Psoas muscle (tissue), 7 donors: ENCODE measurements at regions not wholly inside any gene's neighbourhood (a gene's known extent, or its start where the extent isn't known, plus 50 kb on each side); places are given as distances from the start of the nearest gene placed in this dataset.
A peak's percentile ranks its signal among the peaks of the same experiment; 100 is the strongest.

Experiments used
- ATAC-seq, 4 donors: fragments of 200-7000 bp; cut with Tn5 transposase; one replicate each; pipeline ENCODE4 v1.9.1; 2020; ENCODE audit warnings: moderate library complexity in 3 of 4, mild to moderate bottlenecking in 2 of 4
- DNase-seq, 2 donors: peaks; one replicate each; pipeline ENCODE4 v3.0.0-alpha.2; 2020
- H3K27ac ChIP-seq: fragments of 200-600 bp; one replicate; pipeline ENCODE4 v1.8.0; 2022
- H3K27me3 ChIP-seq, 3 donors: fragments of 200-600 bp in 1 of 3; one replicate each; pipeline versions ENCODE4 v1.6.1 to v1.8.0; 2013 to 2022; ENCODE audit warnings: low read length in 2 of 3, mild to moderate bottlenecking in 2 of 3, moderate library complexity in 1 of 3; ENCODE audit not compliant: insufficient read depth in 3 of 3
- H3K36me3 ChIP-seq, 2 donors: fragments of 200-600 bp in 1 of 2; one replicate each; pipeline versions ENCODE4 v1.6.1 to v1.8.0; 2013 to 2022; ENCODE audit warnings: low read depth in 1 of 2, mild to moderate bottlenecking in 1 of 2, moderate library complexity in 1 of 2; ENCODE audit not compliant: insufficient read depth in 1 of 2
- H3K4me1 ChIP-seq: fragments of 200-600 bp; one replicate; pipeline ENCODE4 v1.8.0; 2022
- H3K4me3 ChIP-seq: fragments of 200-600 bp; one replicate; pipeline ENCODE4 v1.8.0; 2022; ENCODE audit warnings: mild to moderate bottlenecking
- H3K9me3 ChIP-seq: fragments of 200-600 bp; one replicate; pipeline ENCODE4 v1.8.0; 2022
- WGBS, 3 donors: extraction: QIAGEN DNeasy Blood & Tissue Kit; methylation state at CpG; one replicate each; pipeline versions ENCODE4 v1.1.6 to v1.1.7; 2013; 5-methylcytosine and 5-hydroxymethylcytosine counted together
- intact Hi-C, 2 donors: fragments of 100-400 bp; cut with DNase I; formaldehyde crosslinking; loops; one replicate each; pipeline versions ENCODE4 v1.11.0 to v1.14.2; 2022
- TF ChIP-seq, protein P1 (sequence below): fragments of 200-600 bp; IDR thresholded peaks from one replicate; pipeline ENCODE4 v1.8.0; 2022; ENCODE audit warnings: antibody characterized with exemption
- donor health status: healthy with polysubstance abuse.
- donor health status: DM: no; HTN: no; CAD: no; lungs with moderate emphysema.
- donor health status: Bipolar disorder and iron deficiency.
- donor health status: healthy.
- donor health status: DM: yes; HTN: yes; CAD: no.
- donor health status: DM: no; HTN: no; CAD: no.
- donor health status: DM: yes; HTN: yes; CAD: no.

DNA sequence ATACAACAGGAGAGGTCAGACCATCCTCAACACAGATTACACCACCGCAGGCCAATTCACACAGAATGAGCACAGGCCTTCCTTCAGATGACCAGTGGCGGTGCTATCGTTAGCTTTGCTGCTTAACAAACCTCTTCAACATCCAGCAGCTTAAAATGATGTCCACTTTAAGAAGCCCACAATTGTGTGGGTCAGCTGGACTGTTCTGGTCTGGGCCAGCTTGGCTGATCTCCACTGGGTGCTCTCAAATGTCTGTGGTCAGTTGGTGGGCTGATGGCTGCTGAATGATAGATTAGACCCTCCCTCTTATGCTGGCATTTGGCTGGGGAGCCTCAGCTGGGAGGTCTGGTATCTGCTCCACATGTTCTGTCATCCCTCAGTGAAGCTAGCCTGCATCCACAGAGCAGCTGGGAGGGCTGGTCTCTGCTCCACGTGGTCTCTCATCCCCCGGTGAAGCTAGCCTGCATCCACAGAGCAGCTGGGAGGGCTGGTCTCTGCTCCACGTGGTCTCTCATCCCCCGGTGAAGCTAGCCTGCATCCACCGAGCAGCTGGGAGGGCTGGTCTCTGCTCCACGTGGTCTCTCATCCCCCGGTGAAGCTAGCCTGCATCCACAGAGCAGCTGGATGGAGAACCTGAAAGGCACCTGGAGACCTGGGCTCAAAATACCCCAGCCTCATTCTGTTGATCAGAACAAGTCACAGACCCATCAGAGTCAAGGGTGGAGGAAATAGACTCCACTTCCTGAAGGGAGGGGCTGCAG, 203.6 kb upstream of the DIO3 start:
- whole genome bisulfite sequencing, 3 donors = 89 to 92% (median 89%) methylated on average over 10 of the region's 10 CpGs
- DNase-seq (peak in 1 of 2 donors; percentile 30), ATAC-seq (no peak)
- H3K36me3 ChIP-seq = no peaks in the 10 kb centered on the region
- no peak overlapping the region for H3K27ac ChIP-seq
- H3K27me3 ChIP-seq = peaks cover 0 to 12% (median 2%) of the 10 kb centered on the region in 3 donors
- no peaks in the 10 kb centered on the region for H3K9me3 ChIP-seq
- intact Hi-C loops = no loop called here
- no peak overlapping the region for H3K4me3 ChIP-seq
- no peaks in the 10 kb centered on the region for H3K4me1 ChIP-seq
- TF ChIP-seq, protein P1, sequence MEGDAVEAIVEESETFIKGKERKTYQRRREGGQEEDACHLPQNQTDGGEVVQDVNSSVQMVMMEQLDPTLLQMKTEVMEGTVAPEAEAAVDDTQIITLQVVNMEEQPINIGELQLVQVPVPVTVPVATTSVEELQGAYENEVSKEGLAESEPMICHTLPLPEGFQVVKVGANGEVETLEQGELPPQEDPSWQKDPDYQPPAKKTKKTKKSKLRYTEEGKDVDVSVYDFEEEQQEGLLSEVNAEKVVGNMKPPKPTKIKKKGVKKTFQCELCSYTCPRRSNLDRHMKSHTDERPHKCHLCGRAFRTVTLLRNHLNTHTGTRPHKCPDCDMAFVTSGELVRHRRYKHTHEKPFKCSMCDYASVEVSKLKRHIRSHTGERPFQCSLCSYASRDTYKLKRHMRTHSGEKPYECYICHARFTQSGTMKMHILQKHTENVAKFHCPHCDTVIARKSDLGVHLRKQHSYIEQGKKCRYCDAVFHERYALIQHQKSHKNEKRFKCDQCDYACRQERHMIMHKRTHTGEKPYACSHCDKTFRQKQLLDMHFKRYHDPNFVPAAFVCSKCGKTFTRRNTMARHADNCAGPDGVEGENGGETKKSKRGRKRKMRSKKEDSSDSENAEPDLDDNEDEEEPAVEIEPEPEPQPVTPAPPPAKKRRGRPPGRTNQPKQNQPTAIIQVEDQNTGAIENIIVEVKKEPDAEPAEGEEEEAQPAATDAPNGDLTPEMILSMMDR = no peak

DNA sequence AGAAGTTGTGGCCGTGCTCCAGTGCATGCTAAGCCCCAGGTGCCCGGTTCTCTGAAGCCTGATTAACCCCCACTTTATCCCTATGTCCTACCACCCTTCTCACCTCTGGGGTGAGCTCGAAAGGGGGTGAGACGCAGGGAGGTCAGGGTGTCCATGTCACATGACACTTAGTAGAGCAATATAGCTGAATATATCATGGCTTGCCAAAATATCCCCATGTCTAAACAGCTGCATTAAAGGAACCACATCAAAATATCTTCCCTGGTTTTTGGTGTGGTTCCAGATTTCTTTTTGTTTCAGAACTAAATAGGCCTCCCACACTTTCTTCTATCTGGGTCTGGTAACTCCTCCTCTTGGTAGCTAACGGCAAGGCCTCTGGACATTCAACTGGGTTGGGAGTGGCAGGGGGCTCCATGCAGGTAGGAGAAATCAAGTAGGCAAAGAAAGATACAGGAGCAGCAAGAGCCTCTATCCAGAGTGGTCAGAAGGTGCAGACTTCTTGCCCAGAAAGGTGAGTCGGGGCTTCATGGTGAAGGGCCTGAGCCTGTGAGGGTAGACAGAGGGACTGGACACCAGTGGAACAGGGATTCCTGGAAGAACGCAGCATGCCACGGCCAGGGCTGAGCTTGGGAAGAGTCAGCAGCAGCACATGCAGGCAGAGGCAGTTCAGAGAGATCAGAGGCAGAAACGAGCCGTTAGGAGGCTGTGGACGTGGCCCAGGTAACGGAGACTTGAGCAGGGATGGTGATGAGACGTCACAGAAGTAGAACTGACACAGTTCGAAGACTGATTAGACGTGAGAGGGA, 202.8 kb upstream of the DIO3 start:
- no peaks in the 10 kb centered on the region for H3K4me1 ChIP-seq
- 68 to 79% (median 71%) methylated on average over 15 of the region's 15 CpGs for WGBS, 3 donors
- no peak for ATAC-seq
- no peaks in the 10 kb centered on the region for H3K36me3 ChIP-seq
- intact Hi-C loops = no loop called here
- TF ChIP-seq, protein P1 = no peak
- H3K4me3 ChIP-seq = no peak overlapping the region
- H3K27me3 ChIP-seq = peaks cover 0 to 16% (median 2%) of the 10 kb centered on the region in 3 donors
- peak overlapping the region; percentile 36 for H3K27ac ChIP-seq
- no peaks in the 10 kb centered on the region for H3K9me3 ChIP-seq
- peak in 1 of 2 donors; percentile 52 for DNase-seq

DNA sequence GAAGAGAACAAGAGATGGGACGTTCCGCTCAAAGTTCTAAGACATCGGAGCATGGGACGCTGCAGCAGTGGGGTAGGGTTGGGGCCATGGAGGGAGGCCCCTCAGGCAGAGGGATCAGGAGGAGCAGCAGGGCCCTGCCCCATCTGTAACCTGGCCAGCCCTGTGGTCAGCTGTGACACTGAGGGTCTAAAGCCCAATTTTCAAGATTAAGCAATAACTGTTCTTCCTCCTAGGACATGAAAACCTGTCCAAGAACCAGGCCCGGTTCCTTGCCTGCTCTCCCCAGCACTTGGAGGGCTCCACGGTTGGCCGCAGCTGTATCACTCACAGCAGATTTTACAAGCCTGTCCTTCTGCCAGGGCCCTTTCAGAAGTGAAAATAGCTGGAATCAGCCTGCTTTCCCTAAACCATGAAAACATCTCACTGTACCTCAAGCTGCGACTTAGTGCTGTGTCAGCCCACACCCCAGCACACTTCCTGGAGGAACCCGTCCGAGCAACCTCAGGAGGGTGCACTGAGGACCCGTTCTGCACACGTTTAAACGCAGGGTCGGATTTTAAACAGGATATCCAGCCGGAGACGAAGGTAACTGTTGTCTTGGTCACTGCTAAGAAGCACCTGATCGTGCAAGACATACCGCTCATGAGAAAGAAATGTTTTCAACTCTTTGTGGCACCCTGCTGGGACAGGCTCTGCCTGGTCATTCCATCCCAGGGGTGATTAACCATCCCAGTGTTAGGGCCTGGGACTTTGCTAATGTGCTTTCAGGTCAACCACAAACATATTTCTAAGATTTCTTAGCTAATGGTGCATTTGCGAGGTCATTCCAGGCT, 201.9 kb upstream of the DIO3 start:
- DNase-seq (peak; percentile 75 to 89), ATAC-seq (peak in 3 of 4 donors; percentile 56 to 75 (median 75))
- Histone ChIP-seq H3K9me3 (no peaks in the 10 kb centered on the region), H3K4me1 (no peaks in the 10 kb centered on the region), H3K27ac (peak overlapping the region; percentile 36), H3K27me3 (peaks cover 0 to 20% (median 4%) of the 10 kb centered on the region in 3 donors), H3K4me3 (peak overlapping the region; percentile 18), H3K36me3 (no peaks in the 10 kb centered on the region)
- TF ChIP-seq, protein P1 = no peak
- 38 to 53% (median 39%) methylated on average over 19 of the region's 19 CpGs for WGBS, 3 donors
- intact Hi-C loops = no loop called here

DNA sequence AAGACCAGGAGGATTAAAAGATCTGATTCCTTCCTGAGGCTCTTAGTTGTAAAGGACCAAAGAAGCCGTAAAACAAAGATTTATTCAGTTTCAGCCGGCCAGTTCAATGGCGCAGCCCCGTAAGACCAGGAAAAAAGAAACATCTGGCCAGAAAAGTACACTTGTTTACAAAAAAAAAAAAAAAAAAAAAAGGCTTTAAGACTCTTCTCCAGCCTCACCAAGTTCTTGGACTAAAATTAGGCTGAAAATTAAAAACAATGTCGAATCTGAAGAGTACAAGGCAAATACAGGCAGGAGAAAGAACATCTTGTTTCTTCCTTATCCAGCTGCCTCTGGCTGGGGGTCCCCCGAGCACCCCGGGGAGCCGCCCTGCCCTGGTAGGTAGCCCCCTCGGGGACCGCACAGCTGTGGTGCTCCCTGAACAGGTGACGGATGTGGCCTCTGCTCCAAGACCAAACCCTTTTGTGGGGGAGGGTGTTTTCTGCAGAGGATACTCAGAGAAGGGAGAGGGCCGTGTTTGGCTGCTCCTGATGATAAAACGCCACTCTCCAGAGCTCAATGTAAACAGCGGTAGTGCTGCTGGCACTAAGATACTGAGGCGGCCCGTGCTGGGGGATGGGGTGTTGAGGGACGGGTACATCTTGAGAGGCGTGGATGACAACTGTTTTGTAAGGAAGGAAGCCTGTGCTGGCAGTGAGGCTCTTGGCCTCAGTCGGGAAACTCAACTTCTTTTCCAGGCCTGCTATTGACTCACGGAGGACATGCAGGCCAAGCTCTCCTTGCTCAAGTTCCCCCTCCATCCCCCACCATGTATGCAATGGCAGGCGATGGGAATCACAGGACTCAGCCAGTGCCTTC, 201.0 kb upstream of the DIO3 start:
- H3K9me3 ChIP-seq = no peaks in the 10 kb centered on the region
- H3K4me3 ChIP-seq = no peak overlapping the region
- H3K36me3 ChIP-seq = no peaks in the 10 kb centered on the region
- TF ChIP-seq, protein P1 = no peak
- WGBS, 3 donors = 15 to 18% (median 15%) methylated on average over 21 of the region's 21 CpGs
- H3K4me1 ChIP-seq = no peaks in the 10 kb centered on the region
- H3K27ac ChIP-seq = peak overlapping the region; percentile 30
- intact Hi-C loops = no loop called here
- DNase-seq = peak; percentile 78 to 88
- H3K27me3 ChIP-seq = peaks cover 0 to 29% (median 4%) of the 10 kb centered on the region in 3 donors
- ATAC-seq = peak; percentile 16 to 59 (median 42)
